Activated CD4-positive, alpha-beta memory T cell treated with anti-CD3 and anti-CD28 coated beads for 36 hours (primary cell): ENCODE measurements at regions not wholly inside any gene's neighbourhood (a gene's known extent, or its start where the extent isn't known, plus 50 kb on each side); places are given as distances from the start of the nearest gene placed in this dataset.
"Not testable (repeated sequence)": the region's sequence is repeated elsewhere in the genome, so short reads cannot be mapped to it uniquely, and the experiment has no call there.

Experiments used
- CTCF ChIA-PET: fragments of 350-600 bp; sonication (Branson Sonifier 250); formaldehyde crosslinking; loops from one replicate; lab custom pipeline; 2021; ENCODE audit warnings: antibody characterized with exemption, inconsistent platforms; lab: Charles Lee
- POLR2A ChIA-PET: fragments of 350-600 bp; sonication (Branson Sonifier 250); formaldehyde crosslinking; loops from one replicate; lab custom pipeline; 2021; ENCODE audit warnings: antibody characterized with exemption; lab: Charles Lee
- DNase-seq: peaks from one replicate; pipeline ENCODE4 v3.0.0-alpha.2; 2020
- H3K27ac Mint-ChIP-seq: one replicate; pipeline ENCODE4 v1.8.0; 2021; ENCODE audit warnings: mixed read lengths
- H3K27me3 Mint-ChIP-seq: one replicate; pipeline ENCODE4 v1.8.0; 2021; ENCODE audit warnings: mixed read lengths
- H3K36me3 Mint-ChIP-seq: one replicate; pipeline ENCODE4 v1.8.0; 2021; ENCODE audit warnings: mixed read lengths
- H3K4me1 Mint-ChIP-seq: one replicate; pipeline ENCODE4 v1.8.0; 2021; ENCODE audit warnings: low read depth, mixed read lengths
- H3K4me3 Mint-ChIP-seq: one replicate; pipeline ENCODE4 v1.8.0; 2021; ENCODE audit warnings: mild to moderate bottlenecking, mixed read lengths
- H3K9me3 Mint-ChIP-seq: one replicate; pipeline ENCODE4 v1.8.0; 2021; ENCODE audit warnings: mixed read lengths
- intact Hi-C: fragments of 100-400 bp; cut with micrococcal nuclease; formaldehyde crosslinking; loops from one replicate; pipeline ENCODE4 v1.15.1; 2023

GRCh38 chr3:6449099-6449498 lies 411.8 kb upstream of the GRM7 start:
- H3K9me3 Mint-ChIP-seq, result peaks cover 13% of the 10 kb centered on the region
- intact Hi-C loops, result no loop called here

GRCh38 chr3:6452974-6453373 lies 407.9 kb upstream of the GRM7 start:
- CTCF ChIA-PET, result no interaction called here
- no peak overlapping the region for H3K27ac Mint-ChIP-seq
- no peak overlapping the region for H3K4me3 Mint-ChIP-seq
- POLR2A ChIA-PET, result no interaction called here
- no peak for DNase-seq
- intact Hi-C loops, result no loop called here
- peaks cover 11% of the 10 kb centered on the region for H3K9me3 Mint-ChIP-seq
- no peaks in the 10 kb centered on the region for H3K27me3 Mint-ChIP-seq
- H3K4me1 Mint-ChIP-seq, result no peaks in the 10 kb centered on the region
- H3K36me3 Mint-ChIP-seq, result no peaks in the 10 kb centered on the region

More at GRCh38 chr3:6449099-6449498, 411.8 kb upstream of the GRM7 start:
- Mint-ChIP-seq H3K4me1 (no peaks in the 10 kb centered on the region), H3K27ac (no peak overlapping the region), H3K4me3 (no peak overlapping the region), H3K27me3 (no peaks in the 10 kb centered on the region), H3K36me3 (no peaks in the 10 kb centered on the region)
- DNase-seq, result no peak
- CTCF ChIA-PET, result no interaction called here
- POLR2A ChIA-PET, result no interaction called here

- H3K27ac Mint-ChIP-seq, result no peak overlapping the region
- intact Hi-C loops, result no loop called here
- CTCF ChIA-PET, result no interaction called here
These were observed 405.9 kb upstream of the GRM7 start for GRCh38 chr3:6455031-6455430.

GRCh38 chr3:6467186-6467585 lies 393.7 kb upstream of the GRM7 start:
- no peaks in the 10 kb centered on the region for H3K27me3 Mint-ChIP-seq

More at GRCh38 chr3:6455031-6455430, 405.9 kb upstream of the GRM7 start:
- H3K4me1 Mint-ChIP-seq, result no peaks in the 10 kb centered on the region
- POLR2A ChIA-PET, result no interaction called here
- no peak for DNase-seq
- H3K9me3 Mint-ChIP-seq, result peaks cover 11% of the 10 kb centered on the region
- no peak overlapping the region for H3K4me3 Mint-ChIP-seq
- no peaks in the 10 kb centered on the region for H3K36me3 Mint-ChIP-seq
- H3K27me3 Mint-ChIP-seq, result no peaks in the 10 kb centered on the region

GRCh38 chr3:6468589-6468988 lies 392.3 kb upstream of the GRM7 start:
- ChIA-PET POLR2A (no interaction called here), CTCF (no interaction called here)
- Mint-ChIP-seq H3K4me3 (no peak overlapping the region), H3K27me3 (no peaks in the 10 kb centered on the region), H3K27ac (no peak overlapping the region), H3K9me3 (peaks cover 7% of the 10 kb centered on the region), H3K4me1 (no peaks in the 10 kb centered on the region), H3K36me3 (no peaks in the 10 kb centered on the region)
- intact Hi-C loops, result no loop called here
- DNase-seq, result no peak

More at GRCh38 chr3:6467186-6467585, 393.7 kb upstream of the GRM7 start:
- Mint-ChIP-seq H3K27ac (no peak overlapping the region), H3K4me1 (no peaks in the 10 kb centered on the region), H3K9me3 (peaks cover 10% of the 10 kb centered on the region), H3K36me3 (no peaks in the 10 kb centered on the region), H3K4me3 (no peak overlapping the region)
- DNase-seq, result no peak
- ChIA-PET POLR2A (no interaction called here), CTCF (no interaction called here)
- intact Hi-C loops, result no loop called here

DNA sequence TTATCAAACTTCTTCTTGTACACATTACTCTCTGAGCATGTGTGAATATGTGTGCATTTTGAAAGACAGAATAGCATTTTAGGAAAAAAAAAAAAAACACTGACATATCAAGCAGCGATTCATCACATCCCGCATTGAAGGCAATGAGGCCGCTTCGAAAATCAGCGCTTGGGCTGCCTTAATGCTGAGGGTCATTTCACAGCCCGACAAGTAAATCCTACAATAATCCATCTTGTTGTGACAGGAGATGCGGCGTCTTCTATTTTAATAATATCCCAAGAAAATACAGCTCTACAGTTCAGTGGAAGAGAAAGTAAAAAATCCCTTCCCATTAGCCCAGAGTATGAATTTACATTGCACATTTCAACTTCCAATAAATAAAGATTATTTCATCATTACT lies 389.2 kb upstream of the GRM7 start:
- ChIA-PET CTCF (no interaction called here), POLR2A (interaction anchor here (0.6 kb wide), 1 partner anchor 148 kb away, joined by 3 read pairs; no protein-coding TSS in a partner anchor)
- Mint-ChIP-seq H3K4me1 (no peaks in the 10 kb centered on the region), H3K4me3 (no peak overlapping the region), H3K27me3 (no peaks in the 10 kb centered on the region), H3K36me3 (no peaks in the 10 kb centered on the region), H3K9me3 (peaks cover 5% of the 10 kb centered on the region), H3K27ac (no peak overlapping the region)
- intact Hi-C loops, result no loop called here
- no peak for DNase-seq

DNA sequence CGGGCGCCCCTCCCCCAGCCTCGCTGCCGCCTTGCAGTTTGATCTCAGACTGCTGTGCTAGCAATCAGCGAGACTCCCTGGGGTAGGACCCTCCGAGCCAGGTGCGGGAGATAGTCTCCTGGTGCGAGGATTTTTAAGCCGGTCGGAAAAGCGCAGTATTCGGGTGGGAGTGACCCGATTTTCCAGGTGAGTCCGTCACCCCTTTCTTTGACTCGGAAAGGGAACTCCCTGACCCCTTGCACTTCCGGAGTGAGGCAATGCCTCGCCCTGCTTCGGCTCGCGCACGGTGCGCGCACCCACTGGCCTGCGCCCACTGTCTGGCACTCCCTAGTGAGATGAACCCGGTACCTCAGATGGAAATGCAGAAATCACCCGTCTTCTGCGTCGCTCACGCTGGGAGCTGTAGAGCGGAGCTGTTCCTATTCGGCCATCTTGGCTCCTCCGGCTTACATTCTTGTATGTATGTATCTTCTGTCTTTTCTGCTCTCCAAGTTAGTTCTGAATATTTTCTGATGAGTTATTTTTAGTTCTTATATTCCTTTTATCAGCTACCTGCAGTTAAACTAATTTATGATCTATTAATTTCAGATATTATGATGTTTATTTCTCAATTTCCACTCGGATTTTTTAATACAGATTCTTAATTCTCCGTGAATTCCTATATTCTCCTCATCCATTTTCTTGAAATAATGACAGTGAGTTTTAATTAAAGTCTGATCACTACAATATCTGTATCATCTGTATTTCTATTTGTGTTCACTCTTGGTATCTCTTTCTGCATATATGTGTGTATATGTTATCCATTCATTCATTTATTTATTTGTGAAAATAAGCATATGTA lies 370.2 kb upstream of the GRM7 start:
- H3K36me3 Mint-ChIP-seq, CTCF ChIA-PET, DNase-seq, intact Hi-C loops, H3K9me3 Mint-ChIP-seq, H3K4me1 Mint-ChIP-seq, H3K4me3 Mint-ChIP-seq, H3K27ac Mint-ChIP-seq, POLR2A ChIA-PET, H3K27me3 Mint-ChIP-seq: not testable (repeated sequence)

DNA sequence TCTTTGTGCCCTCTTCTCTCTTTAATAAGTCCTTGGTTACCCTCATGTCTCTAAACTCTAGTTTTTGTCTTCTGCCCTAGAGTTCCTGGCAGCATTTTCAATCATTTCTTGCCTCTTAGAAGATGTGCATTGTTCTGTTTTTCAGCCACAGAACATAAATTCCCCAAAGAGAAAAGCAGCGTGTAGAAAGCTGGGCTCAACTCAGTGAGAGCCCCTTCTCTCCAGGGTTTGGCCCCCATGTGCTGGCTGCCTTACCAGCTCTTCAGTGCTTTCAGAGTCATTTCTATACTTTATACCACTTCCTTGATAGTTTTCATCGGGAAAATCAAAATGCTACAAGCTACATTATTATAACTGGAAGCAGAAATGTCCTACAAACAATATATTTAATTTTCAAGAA lies 369.1 kb upstream of the GRM7 start:
- CTCF ChIA-PET, result no interaction called here
- H3K4me1 Mint-ChIP-seq, result no peaks in the 10 kb centered on the region
- no peaks in the 10 kb centered on the region for H3K36me3 Mint-ChIP-seq
- peaks cover 4% of the 10 kb centered on the region for H3K9me3 Mint-ChIP-seq
- POLR2A ChIA-PET, result no interaction called here
- DNase-seq, result no peak
- no peaks in the 10 kb centered on the region for H3K27me3 Mint-ChIP-seq
- H3K4me3 Mint-ChIP-seq, result no peak overlapping the region
- H3K27ac Mint-ChIP-seq, result no peak overlapping the region
- intact Hi-C loops, result no loop called here

DNA sequence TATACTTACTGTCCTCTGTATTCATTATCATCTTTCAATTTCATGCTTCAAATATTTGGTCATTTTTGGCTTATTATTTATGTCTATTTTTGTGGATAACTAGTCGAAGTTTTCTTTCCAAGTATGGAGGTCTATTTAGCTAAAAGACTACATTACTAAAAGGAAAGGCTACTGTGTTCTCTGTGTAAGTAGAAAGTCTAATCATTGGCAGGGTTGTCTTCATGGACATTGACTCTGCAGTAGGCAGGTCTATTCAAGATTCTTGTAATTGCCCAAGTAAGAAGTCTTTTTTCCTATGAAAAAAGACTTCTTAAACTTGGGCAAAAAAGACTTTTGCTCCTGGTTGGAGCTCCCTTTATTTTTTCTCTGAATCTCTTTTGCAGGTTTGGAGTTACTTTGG lies 368.6 kb upstream of the GRM7 start:
- CTCF ChIA-PET, result no interaction called here
- Mint-ChIP-seq H3K27ac (no peak overlapping the region), H3K9me3 (peaks cover 4% of the 10 kb centered on the region), H3K4me3 (no peak overlapping the region), H3K36me3 (no peaks in the 10 kb centered on the region), H3K4me1 (no peaks in the 10 kb centered on the region), H3K27me3 (no peaks in the 10 kb centered on the region)
- POLR2A ChIA-PET, result no interaction called here
- no peak for DNase-seq
- intact Hi-C loops, result no loop called here

- POLR2A ChIA-PET, H3K27me3 Mint-ChIP-seq, DNase-seq, H3K36me3 Mint-ChIP-seq, CTCF ChIA-PET, H3K4me3 Mint-ChIP-seq, intact Hi-C loops, H3K27ac Mint-ChIP-seq, H3K4me1 Mint-ChIP-seq: not testable (repeated sequence)
- peaks cover 15% of the 10 kb centered on the region for H3K9me3 Mint-ChIP-seq
These were observed 362.0 kb upstream of the GRM7 start for GRCh38 chr3:6498944-6499343.

DNA sequence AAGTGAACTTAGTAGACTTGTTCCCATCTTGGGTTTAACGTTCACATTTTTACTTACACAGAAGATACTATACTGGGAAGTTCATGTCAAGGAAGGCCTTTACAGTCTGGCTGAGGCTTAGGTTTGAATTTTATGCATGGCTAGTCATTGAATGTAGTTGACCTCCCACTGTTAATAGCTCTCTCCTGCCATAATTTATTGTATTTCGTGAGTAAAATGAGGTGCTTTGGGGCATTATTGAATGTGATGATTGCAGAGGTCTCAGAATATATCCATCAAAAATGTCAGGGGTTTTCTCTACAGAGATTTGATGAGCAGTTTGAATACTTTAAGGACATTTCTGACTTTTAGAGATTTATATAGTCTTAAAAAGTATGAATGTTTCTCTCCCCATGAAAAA lies 356.6 kb upstream of the GRM7 start:
- Mint-ChIP-seq H3K27me3 (no peaks in the 10 kb centered on the region), H3K36me3 (no peaks in the 10 kb centered on the region), H3K4me1 (no peaks in the 10 kb centered on the region), H3K4me3 (no peak overlapping the region), H3K27ac (no peak overlapping the region), H3K9me3 (peaks cover 18% of the 10 kb centered on the region)
- DNase-seq, result no peak
- intact Hi-C loops, result no loop called here
- ChIA-PET POLR2A (no interaction called here), CTCF (no interaction called here)

- Mint-ChIP-seq H3K27me3 (no peaks in the 10 kb centered on the region), H3K27ac (no peak overlapping the region), H3K36me3 (no peaks in the 10 kb centered on the region), H3K4me3 (no peak overlapping the region), H3K4me1 (no peaks in the 10 kb centered on the region), H3K9me3 (peaks cover 13% of the 10 kb centered on the region)
- intact Hi-C loops, result no loop called here
- CTCF ChIA-PET, result no interaction called here
- POLR2A ChIA-PET, result no interaction called here
- no peak for DNase-seq
These were observed 356.1 kb upstream of the GRM7 start for GRCh38 chr3:6504834-6505233.

DNA sequence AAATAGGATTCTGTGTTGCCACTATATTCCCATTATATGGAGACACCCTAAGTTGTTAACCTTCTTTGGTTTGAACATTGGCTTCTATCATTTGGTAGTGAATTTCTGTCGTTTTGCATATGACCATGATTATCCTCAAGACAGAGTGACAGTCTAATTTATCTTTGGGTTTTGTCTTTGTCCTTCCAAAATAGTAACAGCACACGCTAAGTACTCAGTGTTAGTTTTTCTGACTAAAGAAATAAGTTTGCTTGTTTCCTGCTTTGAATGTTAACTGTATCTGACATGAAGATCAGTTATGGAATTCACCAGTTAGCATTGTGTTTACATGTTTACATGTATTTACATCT lies 352.5 kb upstream of the GRM7 start:
- Mint-ChIP-seq H3K4me3 (no peak overlapping the region), H3K27ac (no peak overlapping the region), H3K4me1 (no peaks in the 10 kb centered on the region), H3K36me3 (no peaks in the 10 kb centered on the region), H3K9me3 (peaks cover 7% of the 10 kb centered on the region), H3K27me3 (no peaks in the 10 kb centered on the region)
- DNase-seq, result no peak
- CTCF ChIA-PET, result no interaction called here
- intact Hi-C loops, result no loop called here
- POLR2A ChIA-PET, result no interaction called here
